ENCODE measurements at regions not wholly inside any gene's neighbourhood (a gene's known extent, or its start where the extent isn't known, plus 50 kb on each side); places are given as distances from the start of the nearest gene placed in this dataset.
"Not testable (repeated sequence)": the region's sequence is repeated elsewhere in the genome, so short reads cannot be mapped to it uniquely, and the experiment has no call there.

DNA sequence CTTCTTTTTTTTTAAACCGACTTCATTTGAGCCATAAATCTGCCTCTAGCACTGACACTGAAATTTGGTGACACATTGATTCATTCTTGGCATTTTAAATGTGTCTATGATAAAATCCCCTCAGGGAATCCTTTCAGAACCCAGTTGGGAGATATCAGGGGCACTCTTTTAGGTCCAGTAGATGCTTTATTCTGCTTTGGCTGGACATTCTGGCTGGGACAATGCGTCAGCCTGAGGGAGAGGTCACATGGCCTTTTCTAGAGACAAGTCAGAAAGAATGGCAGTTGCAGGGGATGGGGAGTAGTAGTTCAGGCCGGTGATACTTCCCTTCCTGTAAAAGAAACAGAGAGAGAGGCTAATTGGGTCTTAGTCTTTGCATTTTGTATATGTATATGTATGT lies 63.1 kb downstream of the TRIM43 start:
- DNase-seq (ENCODE audit: low read depth) = not testable (repeated sequence)

DNA sequence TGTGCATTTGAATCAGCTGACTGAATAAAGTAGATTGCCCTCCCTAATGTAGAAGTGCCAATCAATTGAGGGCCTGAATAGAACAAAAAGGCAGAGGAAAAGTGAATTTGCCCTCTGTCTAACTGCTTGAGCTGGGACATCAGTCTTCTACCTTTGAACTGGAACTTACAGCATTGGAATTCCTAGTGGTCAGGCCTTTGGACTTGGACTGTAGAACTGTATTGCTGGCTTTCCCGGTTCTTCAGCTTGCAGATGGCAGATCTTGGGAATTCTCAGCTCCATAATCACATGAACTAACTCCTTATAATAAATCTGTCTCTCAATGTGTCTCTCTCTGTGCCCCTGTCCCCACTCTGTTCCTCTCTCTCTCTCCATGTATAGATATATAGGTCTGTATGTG lies 64.8 kb downstream of the TRIM43 start:
- not testable (repeated sequence) for DNase-seq (ENCODE audit: low read depth)

- DNase-seq (ENCODE audit: low read depth) = not testable (repeated sequence)
Measured at GRCh38 chr2:95657937-95658336, 66.1 kb downstream of the TRIM43 start.

DNA sequence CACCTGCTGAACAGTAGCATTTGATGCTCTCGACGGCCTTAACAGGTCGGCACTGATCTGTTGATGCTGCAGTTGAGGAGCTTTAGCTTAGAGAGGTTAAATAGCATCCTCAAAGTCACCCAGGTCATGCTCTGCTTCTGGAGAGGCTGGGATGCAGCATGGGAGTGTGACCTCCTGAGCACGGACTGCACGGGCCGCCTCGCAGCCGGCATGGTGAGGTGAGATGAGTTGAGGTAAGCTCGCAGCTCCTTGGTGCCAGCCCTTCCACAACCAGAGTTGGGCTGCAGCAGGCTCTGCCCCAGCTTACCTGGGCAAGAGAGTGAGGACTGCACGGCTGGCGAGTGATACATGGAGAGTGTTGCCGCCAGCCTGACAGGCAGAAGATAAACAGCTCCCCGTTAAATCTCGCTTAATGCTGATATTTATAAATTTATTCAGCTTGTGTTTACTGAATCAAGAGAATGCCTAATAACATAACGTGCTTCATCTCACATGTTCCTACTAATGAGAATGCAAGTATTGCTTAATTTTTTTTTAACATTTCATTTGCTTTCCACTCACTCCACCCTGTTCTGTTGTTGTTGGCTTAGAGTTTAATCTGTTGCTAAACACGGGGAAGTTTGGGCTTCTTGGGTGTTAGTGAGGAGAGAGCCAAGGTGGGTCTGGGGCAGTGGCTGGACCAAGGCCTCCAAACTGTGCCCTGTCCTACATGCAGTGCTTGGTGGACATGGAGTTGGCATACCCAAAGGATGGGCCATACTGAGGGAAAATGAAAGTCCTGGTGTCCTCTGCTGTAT lies 69.2 kb downstream of the TRIM43 start:
- not testable (repeated sequence) for DNase-seq (ENCODE audit: low read depth)

DNA sequence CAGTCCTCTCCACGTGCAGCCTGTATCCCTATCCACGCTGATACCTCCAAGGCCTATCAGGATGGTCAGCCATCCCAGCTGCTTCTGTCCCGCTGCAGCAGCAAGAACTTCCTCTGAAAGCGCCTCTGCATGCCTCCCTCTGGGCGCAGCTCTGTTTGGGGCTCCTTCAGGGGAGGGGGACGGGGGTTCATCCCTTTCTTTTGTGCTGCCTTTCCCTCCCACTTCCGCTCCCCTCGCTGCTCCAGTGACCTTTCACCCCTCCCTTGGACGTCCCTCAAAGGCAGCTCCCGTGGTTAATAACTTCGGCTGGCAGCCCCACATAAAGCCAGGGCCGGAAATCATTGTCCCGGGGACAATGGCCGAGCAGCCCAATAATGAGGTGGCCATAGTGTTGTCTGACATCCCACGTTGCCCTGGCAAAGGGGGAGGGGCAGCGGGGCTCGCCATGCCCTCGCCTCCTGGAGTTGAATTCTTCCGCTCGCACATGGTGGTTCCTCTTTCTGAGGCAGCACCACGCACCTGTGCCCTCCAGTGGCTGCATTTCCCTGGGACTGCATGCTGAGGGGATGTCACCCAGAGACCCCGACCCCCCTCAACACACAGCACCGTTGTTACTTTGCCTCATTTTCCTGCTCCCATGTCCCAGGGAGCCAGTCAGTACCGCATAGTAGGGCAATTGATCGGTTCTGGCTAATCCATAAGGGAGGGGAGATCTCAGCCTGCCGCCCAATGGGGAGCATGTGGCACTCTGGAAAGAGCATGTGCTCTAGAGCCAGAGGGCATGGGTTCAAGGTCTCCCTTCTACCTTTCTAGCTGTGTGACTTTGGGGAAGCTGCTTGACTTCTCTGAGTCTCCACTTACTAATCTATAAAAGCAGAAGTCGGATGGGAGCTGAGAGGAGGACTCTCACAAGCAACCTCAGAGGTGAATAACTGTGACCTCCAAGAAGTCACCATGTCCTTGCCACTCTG lies 72.0 kb downstream of the TRIM43 start:
- not testable (repeated sequence) for DNase-seq (ENCODE audit: low read depth)

GRCh38 chr2:95666636-95667035 lies 74.8 kb downstream of the TRIM43 start:
- DNase-seq (ENCODE audit: low read depth) = not testable (repeated sequence)

DNA sequence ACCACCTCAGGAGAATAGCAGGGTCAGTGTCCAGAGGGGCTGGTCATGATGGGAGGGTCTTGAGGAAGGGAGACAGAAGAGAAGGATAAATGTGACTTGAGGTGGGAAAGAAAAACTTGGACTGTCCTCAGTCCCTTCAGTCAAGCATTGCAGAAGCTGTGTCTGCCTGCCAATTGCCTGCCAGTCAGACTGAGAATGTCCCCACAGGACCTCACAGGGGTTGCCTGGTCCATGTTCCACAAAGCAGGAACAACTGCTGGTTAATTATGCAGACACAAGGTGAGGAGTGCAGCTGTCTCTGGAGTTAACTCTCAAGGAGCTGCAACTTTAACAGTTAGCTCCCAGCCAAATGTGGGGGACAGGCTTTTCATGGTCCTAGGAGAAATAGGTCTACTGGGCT lies 75.7 kb downstream of the TRIM43 start:
- no peak for DNase-seq (ENCODE audit: low read depth)

DNA sequence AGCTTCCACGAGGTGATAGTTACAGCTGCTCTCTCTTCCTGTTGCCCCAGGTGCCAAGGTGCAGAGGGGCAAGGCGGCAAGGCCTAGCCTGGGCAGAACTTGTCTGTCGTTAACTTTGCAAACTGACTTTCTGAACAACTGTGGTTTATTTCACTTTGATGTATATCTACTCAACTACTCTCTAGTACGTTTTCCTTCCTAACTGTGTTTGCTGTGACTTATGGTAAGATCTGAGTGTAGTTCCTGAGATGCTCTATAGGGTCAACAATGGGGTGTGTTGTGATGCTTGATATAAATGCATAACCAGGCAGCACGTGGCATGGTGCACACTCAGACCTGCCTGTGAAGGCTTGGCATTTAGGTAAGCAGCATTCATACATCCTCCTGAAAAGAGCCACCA lies 77.1 kb downstream of the TRIM43 start:
- not testable (repeated sequence) for DNase-seq (ENCODE audit: low read depth)

- DNase-seq (ENCODE audit: low read depth) = no peak
Measured at GRCh38 chr2:95669441-95669991, 77.7 kb downstream of the TRIM43 start.

GRCh38 chr2:95670167-95670566 lies 78.4 kb downstream of the TRIM43 start:
- peak; percentile 73 for DNase-seq (ENCODE audit: low read depth)

DNA sequence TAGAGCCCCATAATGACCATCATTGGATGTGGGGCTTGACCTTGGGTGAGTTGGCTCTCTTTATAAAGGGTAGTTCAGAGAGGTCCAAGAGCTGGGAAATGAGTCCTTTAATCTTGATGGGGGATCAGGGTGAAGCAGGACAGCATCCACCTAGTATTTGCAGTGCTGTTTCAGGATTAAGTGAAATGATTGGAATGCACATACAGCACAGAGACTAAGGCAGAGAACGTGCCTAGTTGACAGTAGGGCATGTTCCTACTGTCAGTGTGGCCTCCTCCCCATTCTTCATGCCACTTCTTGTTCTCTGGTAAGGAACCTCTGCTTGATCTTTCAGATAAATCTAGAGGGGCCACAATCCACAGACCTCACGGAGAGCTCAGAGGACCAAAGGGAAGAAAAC lies 78.9 kb downstream of the TRIM43 start:
- DNase-seq (ENCODE audit: low read depth) = no peak

DNA sequence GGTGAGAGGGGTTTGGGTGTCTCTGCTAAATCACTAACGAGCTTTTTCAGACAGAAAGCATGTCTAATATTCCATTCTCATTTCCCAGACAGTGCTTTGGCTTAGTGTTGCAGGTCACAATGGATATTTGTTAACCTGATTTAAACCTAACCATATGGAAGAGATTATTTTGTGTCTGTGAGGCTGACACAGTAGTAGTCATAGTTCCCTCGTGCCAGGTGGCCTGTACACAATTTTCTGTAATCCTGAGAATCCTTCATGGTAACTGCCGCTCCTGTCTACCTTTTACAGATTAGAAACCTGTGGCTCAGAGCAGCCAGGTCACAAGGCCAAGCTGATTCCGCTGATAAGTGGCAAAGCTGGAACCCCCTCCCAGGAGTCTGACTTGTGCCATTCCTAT lies 79.4 kb downstream of the TRIM43 start:
- DNase-seq (ENCODE audit: low read depth) = not testable (repeated sequence)

GRCh38 chr2:95671992-95672391 lies 80.2 kb downstream of the TRIM43 start:
- not testable (repeated sequence) for DNase-seq (ENCODE audit: low read depth)

DNA sequence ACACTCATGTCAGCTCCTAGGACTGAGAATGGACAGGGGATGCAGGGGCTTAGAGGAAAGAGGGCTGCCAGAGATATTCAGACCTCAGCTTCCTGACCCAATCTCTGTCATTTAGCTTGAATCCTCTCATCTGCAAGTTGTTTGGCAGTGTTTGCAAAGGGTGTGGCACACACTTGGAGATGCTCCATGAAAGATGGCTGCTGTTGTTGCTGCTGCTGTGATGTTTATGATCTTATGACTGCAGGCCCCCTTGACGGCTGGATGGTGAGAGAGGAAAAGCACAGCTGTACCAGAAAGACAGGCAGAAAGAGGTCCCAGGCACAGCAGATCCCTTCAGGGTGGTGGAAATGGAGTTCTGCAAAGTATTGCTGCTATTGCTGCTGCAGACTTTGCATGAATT lies 80.7 kb downstream of the TRIM43 start:
- DNase-seq (ENCODE audit: low read depth) = not testable (repeated sequence)

GRCh38 chr2:95674186-95674585 lies 82.4 kb downstream of the TRIM43 start:
- DNase-seq (ENCODE audit: low read depth) = no peak

DNA sequence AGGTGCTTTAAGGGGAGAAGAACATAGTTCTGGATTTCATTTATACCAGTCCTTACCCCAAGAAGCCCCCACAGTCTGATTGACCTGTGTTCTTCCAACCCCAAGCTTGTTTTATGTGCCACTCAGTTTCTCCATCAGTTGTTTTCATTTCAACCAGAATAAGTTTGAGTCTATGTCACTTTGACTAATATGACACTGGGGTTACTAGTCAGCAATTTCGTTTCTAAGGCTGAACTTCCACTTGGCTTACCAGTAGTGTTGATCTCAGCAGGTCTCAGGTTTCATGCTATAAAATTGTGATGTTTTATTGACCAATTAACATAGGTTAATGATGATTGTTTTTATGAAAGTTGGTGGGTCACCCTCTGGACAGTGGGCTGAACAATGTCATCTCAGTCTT lies 84.8 kb downstream of the TRIM43 start:
- DNase-seq (ENCODE audit: low read depth) = not testable (repeated sequence)

DNA sequence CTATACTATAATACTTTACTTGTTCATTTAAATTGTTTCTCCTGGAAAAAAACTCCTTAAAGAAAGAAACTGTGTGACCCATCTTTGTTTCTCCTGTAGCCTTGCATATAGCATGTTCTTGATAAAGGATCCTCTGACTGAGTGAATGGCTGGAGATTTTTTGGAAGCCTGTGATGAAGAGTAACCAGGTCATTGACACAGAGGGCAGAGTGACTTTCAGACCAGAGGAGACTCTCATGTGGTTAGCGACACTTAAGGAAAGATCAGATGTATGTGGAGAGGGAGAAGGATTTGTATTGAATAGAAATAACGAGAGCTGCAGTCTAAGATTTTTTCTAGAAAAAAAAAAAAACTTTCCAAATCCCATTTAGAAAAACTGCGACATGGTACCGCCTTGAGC lies 85.5 kb downstream of the TRIM43 start:
- DNase-seq (ENCODE audit: low read depth) = no peak

GRCh38 chr2:95677833-95678232 lies 86.0 kb downstream of the TRIM43 start:
- not testable (repeated sequence) for DNase-seq (ENCODE audit: low read depth)

DNA sequence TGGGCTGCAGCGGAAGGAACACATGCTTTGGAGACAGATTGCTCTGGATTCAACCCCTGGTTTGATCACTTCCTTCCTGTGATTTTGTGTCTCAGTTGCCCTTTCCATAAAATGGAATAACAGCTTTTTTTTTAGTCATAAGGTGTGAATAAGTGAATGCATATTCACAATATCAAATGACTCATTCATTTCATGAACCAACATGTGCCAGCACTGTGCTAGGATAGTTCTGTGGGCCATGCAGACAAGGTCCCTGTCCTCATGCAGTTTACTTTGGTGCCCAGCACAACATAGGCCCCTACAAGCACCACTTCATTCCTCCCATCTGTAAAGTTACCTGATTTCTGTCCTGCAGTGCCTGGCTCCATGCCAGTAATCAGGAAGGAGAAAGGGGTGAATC lies 89.4 kb downstream of the TRIM43 start:
- DNase-seq (ENCODE audit: low read depth) = not testable (repeated sequence)

DNA sequence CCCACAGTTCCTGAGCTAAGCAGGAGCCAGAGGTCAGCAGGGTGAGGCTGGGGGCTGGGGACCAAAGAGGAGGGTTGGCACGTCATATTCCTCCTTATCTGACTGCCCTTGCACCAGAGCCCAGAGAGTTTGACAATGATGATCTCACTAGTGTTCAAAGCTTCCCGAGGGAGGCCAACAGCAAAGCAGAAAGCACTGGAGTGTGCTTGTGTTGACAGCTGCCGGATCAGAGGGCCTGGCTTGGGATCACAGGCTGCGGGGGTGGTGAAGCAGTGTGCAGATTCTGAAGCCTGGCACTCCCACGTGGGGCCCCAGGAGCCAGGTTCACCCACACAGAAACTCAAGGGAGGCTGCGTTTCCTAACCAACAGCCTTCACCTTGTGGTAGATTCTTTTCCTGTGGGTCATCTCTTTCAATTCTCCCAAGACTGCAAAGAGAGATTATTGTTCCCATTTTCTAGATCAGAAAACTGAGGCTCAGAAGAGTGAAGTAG lies 89.8 kb downstream of the TRIM43 start:
- not testable (repeated sequence) for DNase-seq (ENCODE audit: low read depth)

GRCh38 chr2:95682889-95683517 lies 91.2 kb downstream of the TRIM43 start:
- not testable (repeated sequence) for DNase-seq (ENCODE audit: low read depth)

DNA sequence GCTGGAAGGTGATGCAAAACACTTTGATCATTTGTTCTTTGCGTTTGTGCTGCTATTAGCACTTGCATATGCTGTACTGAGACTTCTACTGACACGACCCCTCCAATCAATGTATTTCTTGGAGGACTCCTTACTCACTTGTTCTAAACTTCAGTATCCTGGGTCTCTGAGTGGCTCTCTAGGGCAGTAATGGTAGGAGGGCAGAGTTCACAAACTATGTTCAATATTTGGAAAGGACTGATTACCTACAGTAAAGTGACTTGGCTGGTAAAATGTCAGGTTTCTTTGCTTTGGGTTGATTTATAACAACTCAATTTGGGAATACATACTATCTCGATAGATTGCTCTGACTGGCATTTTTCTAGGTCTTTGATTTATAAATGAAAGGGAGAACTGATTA lies 93.7 kb downstream of the TRIM43 start:
- no peak for DNase-seq (ENCODE audit: low read depth)
